ENCODE measurements at regions not wholly inside any gene's neighbourhood (a gene's known extent, or its start where the extent isn't known, plus 50 kb on each side); places are given as distances from the start of the nearest gene placed in this dataset.

- no peak for TF ChIP-seq POLR2A (IDR thresholded peaks at IDR 0.05; ENCODE audit: low read depth, low read length)
- TF ChIP-seq, protein P1, sequence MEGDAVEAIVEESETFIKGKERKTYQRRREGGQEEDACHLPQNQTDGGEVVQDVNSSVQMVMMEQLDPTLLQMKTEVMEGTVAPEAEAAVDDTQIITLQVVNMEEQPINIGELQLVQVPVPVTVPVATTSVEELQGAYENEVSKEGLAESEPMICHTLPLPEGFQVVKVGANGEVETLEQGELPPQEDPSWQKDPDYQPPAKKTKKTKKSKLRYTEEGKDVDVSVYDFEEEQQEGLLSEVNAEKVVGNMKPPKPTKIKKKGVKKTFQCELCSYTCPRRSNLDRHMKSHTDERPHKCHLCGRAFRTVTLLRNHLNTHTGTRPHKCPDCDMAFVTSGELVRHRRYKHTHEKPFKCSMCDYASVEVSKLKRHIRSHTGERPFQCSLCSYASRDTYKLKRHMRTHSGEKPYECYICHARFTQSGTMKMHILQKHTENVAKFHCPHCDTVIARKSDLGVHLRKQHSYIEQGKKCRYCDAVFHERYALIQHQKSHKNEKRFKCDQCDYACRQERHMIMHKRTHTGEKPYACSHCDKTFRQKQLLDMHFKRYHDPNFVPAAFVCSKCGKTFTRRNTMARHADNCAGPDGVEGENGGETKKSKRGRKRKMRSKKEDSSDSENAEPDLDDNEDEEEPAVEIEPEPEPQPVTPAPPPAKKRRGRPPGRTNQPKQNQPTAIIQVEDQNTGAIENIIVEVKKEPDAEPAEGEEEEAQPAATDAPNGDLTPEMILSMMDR (conservative IDR thresholded peaks at IDR 0.05; ENCODE audit: low read depth, low read length) = no peak
- no peak for TF ChIP-seq MXI1 (IDR thresholded peaks at IDR 0.05; ENCODE audit: borderline replicate concordance, low read depth, low read length)
- TF ChIP-seq USF2 (IDR thresholded peaks at IDR 0.05; ENCODE audit: low read depth, low read length) = no peak
- no peak for TF ChIP-seq SMC3 (IDR thresholded peaks at IDR 0.05; ENCODE audit: low read depth, low read length)
- TF ChIP-seq CEBPB (IDR thresholded peaks at IDR 0.05; ENCODE audit: low read depth, low read length) = no peak
- no peak for TF ChIP-seq MAFK (IDR thresholded peaks at IDR 0.05; ENCODE audit: low read depth, low read length)
- TF ChIP-seq FOS (IDR thresholded peaks at IDR 0.05; ENCODE audit: low read depth, low read length) = no peak
- no peak for TF ChIP-seq RAD21 (IDR thresholded peaks at IDR 0.05; ENCODE audit: low read length)
- no peak for TF ChIP-seq BHLHE40 (IDR thresholded peaks at IDR 0.05; ENCODE audit: low read depth, low read length)
- TF ChIP-seq NFE2L2 (IDR thresholded peaks at IDR 0.05; ENCODE audit: low read depth, low read length) = no peak
Observed at GRCh38 chr1:185420588-185421081, 103.6 kb upstream of the IVNS1ABP start.

Measured in IMR-90 (cell line).